B cell (primary cell): ENCODE measurements at regions not wholly inside any gene's neighbourhood (a gene's known extent, or its start where the extent isn't known, plus 50 kb on each side); places are given as distances from the start of the nearest gene placed in this dataset.

Source experiments
- ATAC-seq: fragments of 200-7000 bp; cut with Tn5 transposase; one replicate; pipeline ENCODE4 v1.10.0; 2021; ENCODE audit warnings: low read depth, mild to moderate bottlenecking, moderate number of reproducible peaks, moderate library complexity
- CTCF ChIA-PET: fragments of 350-600 bp; sonication (Branson Sonifier 250); formaldehyde crosslinking; loops from one replicate; lab custom pipeline; 2021; ENCODE audit warnings: antibody characterized with exemption, inconsistent platforms; lab: Charles Lee
- POLR2A ChIA-PET: fragments of 350-600 bp; sonication (Branson Sonifier 250); formaldehyde crosslinking; loops from one replicate; lab custom pipeline; 2021; ENCODE audit warnings: antibody characterized with exemption; lab: Charles Lee
- DNase-seq: peaks from one replicate; pipeline ENCODE4 v3.0.0; 2013
- H2AFZ ChIP-seq: 2 replicates; pipeline ENCODE4 v1.6.1; 2012; ENCODE audit warnings: mild to moderate bottlenecking, low read depth, low read length; ENCODE audit not compliant: insufficient read depth, poor library complexity, severe bottlenecking
- H3K27ac ChIP-seq, 2 donors: 1 replicate in 1 of 2; 2 replicates in 1 of 2; pipeline ENCODE4 v1.5.1; 2012 to 2013; ENCODE audit warnings: low read length in 2 of 2, mild to moderate bottlenecking in 2 of 2, moderate library complexity in 1 of 2
- H3K27me3 ChIP-seq, 4 experiments: fragments of 200-600 bp in 1 of 4; sonication (generic) in 1 of 4; replicated peaks in 1 of 4; 1 replicate in 2 of 4; 2 replicates in 2 of 4; pipeline versions ENCODE4 v1.6.1 to v1.7.0; 2013 to 2016; ENCODE audit warnings: low read length in 3 of 4, mild to moderate bottlenecking in 2 of 4, mixed read lengths in 1 of 4, moderate library complexity in 1 of 4; ENCODE audit not compliant: insufficient read depth in 4 of 4, control insufficient read depth in 3 of 4; ENCODE audit errors: control extremely low read depth in 1 of 4
- H3K36me3 ChIP-seq, 2 experiments: replicated peaks in 1 of 2; 1 replicate in 1 of 2; 2 replicates in 1 of 2; pipeline versions ENCODE4 v1.6.1 to v1.7.1; 2013; ENCODE audit warnings: low read length in 1 of 2; ENCODE audit not compliant: insufficient read depth in 2 of 2, control insufficient read depth in 1 of 2; ENCODE audit errors: control extremely low read depth in 1 of 2, extremely low read depth in 1 of 2
- H3K4me1 ChIP-seq, 2 donors: fragments of 200-600 bp in 1 of 2; sonication (generic) in 1 of 2; 1 replicate in 1 of 2; 2 replicates in 1 of 2; pipeline versions ENCODE4 v1.5.1 to v1.6.1; 2013 to 2017; ENCODE audit warnings: low read length in 2 of 2; ENCODE audit not compliant: control insufficient read depth in 2 of 2, insufficient read depth in 2 of 2
- H3K4me2 ChIP-seq: replicated peaks from 2 replicates; pipeline ENCODE3; 2012; ENCODE audit warnings: mild to moderate bottlenecking, low read depth, low read length; ENCODE audit not compliant: poor library complexity, severe bottlenecking
- H3K4me3 ChIP-seq, 5 experiments: fragments of 200-600 bp in 1 of 5; sonication (generic) in 1 of 5; 1 replicate in 3 of 5; 2 replicates in 2 of 5; pipeline versions ENCODE4 v1.5.1 to v1.7.0; 2011 to 2016; ENCODE audit warnings: low read length in 4 of 5, mild to moderate bottlenecking in 4 of 5, low read depth in 2 of 5, control low read depth in 1 of 5, moderate library complexity in 1 of 5; ENCODE audit not compliant: insufficient read depth in 1 of 5; ENCODE audit errors: control extremely low read depth in 1 of 5, extremely low read depth in 1 of 5
- H3K79me2 ChIP-seq: fragments of 200-600 bp; sonication (generic); one replicate; pipeline ENCODE4 v1.6.0; 2016; ENCODE audit warnings: low read length; ENCODE audit not compliant: control insufficient read depth, insufficient read depth
- H3K9ac ChIP-seq: fragments of 200-600 bp; sonication (generic); 2 replicates; pipeline ENCODE4 v1.6.1; 2017; ENCODE audit warnings: mild to moderate bottlenecking, low read length, moderate library complexity
- H3K9me3 ChIP-seq, 3 donors: one replicate each; pipeline versions ENCODE4 v1.6.1 to v1.7.1; 2013; ENCODE audit warnings: low read length in 2 of 3; ENCODE audit not compliant: control insufficient read depth in 2 of 3, insufficient read depth in 1 of 3; ENCODE audit errors: control extremely low read depth in 1 of 3
- H4K20me1 ChIP-seq: 2 replicates; pipeline ENCODE4 v1.6.0; 2012; ENCODE audit warnings: mild to moderate bottlenecking, low read length; ENCODE audit not compliant: insufficient read depth, control insufficient read depth, poor library complexity, severe bottlenecking
- H3K27ac Mint-ChIP-seq: one replicate; pipeline ENCODE4 v1.8.0; 2021; ENCODE audit warnings: mixed read lengths
- H3K27me3 Mint-ChIP-seq: one replicate; pipeline ENCODE4 v1.8.0; 2021; ENCODE audit warnings: mixed read lengths
- H3K4me1 Mint-ChIP-seq: one replicate; pipeline ENCODE4 v1.8.0; 2021; ENCODE audit warnings: mixed read lengths
- H3K4me3 Mint-ChIP-seq: one replicate; pipeline ENCODE4 v1.8.0; 2021; ENCODE audit warnings: mixed read lengths
- H3K9me3 Mint-ChIP-seq: one replicate; pipeline ENCODE4 v1.8.0; 2022; ENCODE audit warnings: mixed read lengths; ENCODE audit not compliant: insufficient read depth
- EZH2 ChIP-seq: IDR thresholded peaks from 2 replicates; pipeline ENCODE4 v1.6.1; 2012; ENCODE audit warnings: borderline replicate concordance, low read depth, mild to moderate bottlenecking, moderate library complexity, low read length; ENCODE audit not compliant: insufficient read depth, poor library complexity, severe bottlenecking
- WGBS: methylation state at CpG from one replicate; pipeline ENCODE4 v1.1.5; 2013; ENCODE audit warnings: missing lambda C conversion rate; ENCODE audit not compliant: insufficient coverage; 5-methylcytosine and 5-hydroxymethylcytosine counted together
- intact Hi-C: fragments of 100-400 bp; cut with micrococcal nuclease; formaldehyde crosslinking; loops from one replicate; pipeline ENCODE4 v1.10.0; 2022
- TF ChIP-seq, protein P1 (sequence below): fragments of 200-600 bp; IDR thresholded peaks from one replicate; pipeline ENCODE4 v1.8.0; 2022; ENCODE audit warnings: antibody characterized with exemption, mild to moderate bottlenecking

DNA sequence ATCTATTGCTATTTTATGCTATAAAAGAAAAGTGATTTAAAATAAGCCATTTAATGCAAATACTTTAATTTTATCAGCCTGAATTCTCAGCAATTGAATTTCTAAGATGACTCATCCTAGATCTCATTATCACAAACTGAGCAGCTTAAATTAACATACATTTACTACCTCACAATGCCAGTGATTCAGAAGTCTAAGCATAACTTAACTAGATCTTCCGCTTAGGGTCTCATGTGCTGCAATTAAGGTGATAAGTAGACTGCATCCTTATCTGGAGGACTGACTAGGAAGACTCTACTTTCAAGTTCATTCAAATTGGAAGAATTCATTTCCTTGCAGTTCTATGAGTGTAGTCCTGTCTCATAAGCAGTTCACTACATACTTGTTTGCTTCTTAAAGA is 286.6 kb downstream of the COL11A1 start:
- ChIA-PET CTCF (no interaction called here), POLR2A (no interaction called here)
- no CpG with 5 or more reads among the region's 1 CpG for WGBS
- TF ChIP-seq, protein P1, sequence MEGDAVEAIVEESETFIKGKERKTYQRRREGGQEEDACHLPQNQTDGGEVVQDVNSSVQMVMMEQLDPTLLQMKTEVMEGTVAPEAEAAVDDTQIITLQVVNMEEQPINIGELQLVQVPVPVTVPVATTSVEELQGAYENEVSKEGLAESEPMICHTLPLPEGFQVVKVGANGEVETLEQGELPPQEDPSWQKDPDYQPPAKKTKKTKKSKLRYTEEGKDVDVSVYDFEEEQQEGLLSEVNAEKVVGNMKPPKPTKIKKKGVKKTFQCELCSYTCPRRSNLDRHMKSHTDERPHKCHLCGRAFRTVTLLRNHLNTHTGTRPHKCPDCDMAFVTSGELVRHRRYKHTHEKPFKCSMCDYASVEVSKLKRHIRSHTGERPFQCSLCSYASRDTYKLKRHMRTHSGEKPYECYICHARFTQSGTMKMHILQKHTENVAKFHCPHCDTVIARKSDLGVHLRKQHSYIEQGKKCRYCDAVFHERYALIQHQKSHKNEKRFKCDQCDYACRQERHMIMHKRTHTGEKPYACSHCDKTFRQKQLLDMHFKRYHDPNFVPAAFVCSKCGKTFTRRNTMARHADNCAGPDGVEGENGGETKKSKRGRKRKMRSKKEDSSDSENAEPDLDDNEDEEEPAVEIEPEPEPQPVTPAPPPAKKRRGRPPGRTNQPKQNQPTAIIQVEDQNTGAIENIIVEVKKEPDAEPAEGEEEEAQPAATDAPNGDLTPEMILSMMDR: no peak
- no peak for TF ChIP-seq EZH2
- Mint-ChIP-seq H3K27ac (no peak overlapping the region), H3K9me3 (no peaks in the 10 kb centered on the region), H3K4me1 (no peaks in the 10 kb centered on the region), H3K4me3 (no peak overlapping the region), H3K27me3 (no peaks in the 10 kb centered on the region)
- DNase-seq (no peak), ATAC-seq (no peak)
- no peak overlapping the region for H3K4me3 ChIP-seq
- no peaks in the 10 kb centered on the region for H3K79me2 ChIP-seq
- H3K36me3 ChIP-seq: no peaks in the 10 kb centered on the region
- H3K9me3 ChIP-seq: no peaks in the 10 kb centered on the region
- no peak overlapping the region for H3K9ac ChIP-seq
- H4K20me1 ChIP-seq: no peaks in the 10 kb centered on the region
- H2AFZ ChIP-seq: no peak overlapping the region
- no peak overlapping the region for H3K4me2 ChIP-seq
- no peaks in the 10 kb centered on the region for H3K4me1 ChIP-seq
- H3K27ac ChIP-seq: no peak overlapping the region
- no peaks in the 10 kb centered on the region for H3K27me3 ChIP-seq
- intact Hi-C loops: no loop called here

DNA sequence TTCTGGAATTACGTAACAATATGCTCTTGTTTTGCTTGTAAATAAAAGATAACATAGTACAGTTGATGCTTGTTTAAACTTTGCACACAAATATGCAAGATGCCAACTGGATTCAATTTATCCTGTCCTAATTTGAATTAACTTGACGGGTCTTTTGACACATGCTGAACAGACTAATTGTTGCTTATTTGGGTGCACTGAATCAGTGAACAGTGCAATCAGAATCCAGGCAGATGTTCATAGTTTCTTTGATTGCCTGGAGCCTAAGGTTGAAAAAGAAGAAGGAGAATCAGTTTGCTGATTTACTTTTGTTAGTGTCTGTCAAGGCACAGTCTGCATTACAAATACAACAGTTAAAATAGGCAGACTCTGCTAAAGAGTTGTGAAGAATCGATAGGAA is 307.9 kb downstream of the COL11A1 start:
- Mint-ChIP-seq H3K4me3 (no peak overlapping the region), H3K4me1 (no peaks in the 10 kb centered on the region), H3K27ac (no peak overlapping the region), H3K9me3 (peaks cover 2% of the 10 kb centered on the region), H3K27me3 (no peaks in the 10 kb centered on the region)
- H3K4me2 ChIP-seq: no peak overlapping the region
- H2AFZ ChIP-seq: no peak overlapping the region
- no peak for ATAC-seq
- CTCF ChIA-PET: no interaction called here
- no peak for DNase-seq
- no peaks in the 10 kb centered on the region for H3K27me3 ChIP-seq
- H3K4me1 ChIP-seq: no peaks in the 10 kb centered on the region
- no peak overlapping the region for H3K27ac ChIP-seq
- POLR2A ChIA-PET: no interaction called here
- no CpG with 5 or more reads among the region's 3 CpGs for WGBS
- H3K36me3 ChIP-seq: no peaks in the 10 kb centered on the region
- H3K9ac ChIP-seq: no peak overlapping the region
- no peak overlapping the region for H3K4me3 ChIP-seq
- intact Hi-C loops: no loop called here
- TF ChIP-seq, protein P1: no peak
- TF ChIP-seq EZH2: no peak
- no peaks in the 10 kb centered on the region for H3K79me2 ChIP-seq
- H4K20me1 ChIP-seq: no peaks in the 10 kb centered on the region
- peaks cover 0 to 3% (median 0%) of the 10 kb centered on the region in 3 donors for H3K9me3 ChIP-seq
